ENCODE measurements at regions not wholly inside any gene's neighbourhood (a gene's known extent, or its start where the extent isn't known, plus 50 kb on each side); places are given as distances from the start of the nearest gene placed in this dataset.

DNA sequence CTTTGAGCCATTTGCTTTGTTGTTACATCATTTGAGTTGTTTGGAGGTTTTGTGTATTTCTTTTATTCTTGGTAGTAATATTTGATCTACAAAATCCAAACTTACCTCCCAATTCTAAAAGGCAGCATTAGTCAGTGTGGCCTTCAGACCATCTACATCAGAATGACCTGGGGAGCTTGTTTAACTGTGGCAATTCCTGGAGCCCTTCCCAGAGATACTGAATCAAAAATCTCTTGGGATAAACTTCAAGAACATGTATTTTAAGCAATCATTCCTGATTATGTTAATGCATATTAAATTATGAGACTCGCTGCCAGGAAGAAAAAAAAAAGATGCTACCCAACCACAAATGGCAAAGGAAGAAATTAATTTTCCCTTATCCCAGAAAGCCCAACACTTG is 268.9 kb upstream of the PDE4D start:
- TF ChIP-seq CTCF (conservative IDR thresholded peaks at IDR 0.05; ENCODE audit: low read length): no peak
- no peak for DNase-seq (ENCODE audit: low read depth)
- no peak overlapping the region for H3K4me3 ChIP-seq (ENCODE audit: low read length)

GRCh38 chr5:60161340-60161934 is 267.9 kb upstream of the PDE4D start:
- DNase-seq (ENCODE audit: low read depth): peak; percentile 37
- TF ChIP-seq CTCF (conservative IDR thresholded peaks at IDR 0.05; ENCODE audit: low read length): peak; percentile 77
- H3K4me3 ChIP-seq (ENCODE audit: low read length): no peak overlapping the region

- no peak for DNase-seq (ENCODE audit: low read depth)
- H3K4me3 ChIP-seq (ENCODE audit: low read length): no peak overlapping the region
- no peak for TF ChIP-seq CTCF (conservative IDR thresholded peaks at IDR 0.05; ENCODE audit: low read length)
These were observed 255.6 kb upstream of the PDE4D start for GRCh38 chr5:60149081-60149480.

DNA sequence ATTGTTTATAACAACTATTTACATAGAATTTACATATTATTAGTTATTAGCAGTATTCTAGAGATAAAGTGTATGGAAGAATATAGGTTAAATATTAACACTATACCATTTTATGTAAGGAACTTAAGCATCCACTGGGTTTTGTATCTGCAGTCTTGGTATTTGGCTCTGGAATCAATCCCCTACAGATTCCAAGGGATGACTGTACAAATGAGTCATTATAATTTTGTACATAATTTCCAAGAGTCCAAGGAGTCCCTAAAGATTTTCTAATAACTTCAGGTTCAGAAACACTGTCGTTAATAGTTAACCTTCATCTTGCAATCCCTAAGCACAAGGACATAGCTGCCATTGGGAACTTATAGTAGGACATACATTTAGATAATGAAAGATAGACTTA is 254.8 kb upstream of the PDE4D start:
- peak; percentile 2 for DNase-seq (ENCODE audit: low read depth)
- TF ChIP-seq CTCF (conservative IDR thresholded peaks at IDR 0.05; ENCODE audit: low read length): no peak
- H3K4me3 ChIP-seq (ENCODE audit: low read length): no peak overlapping the region

- no peak for TF ChIP-seq CTCF (conservative IDR thresholded peaks at IDR 0.05; ENCODE audit: low read length)
- H3K4me3 ChIP-seq (ENCODE audit: low read length): no peak overlapping the region
- DNase-seq (ENCODE audit: low read depth): no peak
These were observed 254.3 kb upstream of the PDE4D start for GRCh38 chr5:60147791-60148190.

DNA sequence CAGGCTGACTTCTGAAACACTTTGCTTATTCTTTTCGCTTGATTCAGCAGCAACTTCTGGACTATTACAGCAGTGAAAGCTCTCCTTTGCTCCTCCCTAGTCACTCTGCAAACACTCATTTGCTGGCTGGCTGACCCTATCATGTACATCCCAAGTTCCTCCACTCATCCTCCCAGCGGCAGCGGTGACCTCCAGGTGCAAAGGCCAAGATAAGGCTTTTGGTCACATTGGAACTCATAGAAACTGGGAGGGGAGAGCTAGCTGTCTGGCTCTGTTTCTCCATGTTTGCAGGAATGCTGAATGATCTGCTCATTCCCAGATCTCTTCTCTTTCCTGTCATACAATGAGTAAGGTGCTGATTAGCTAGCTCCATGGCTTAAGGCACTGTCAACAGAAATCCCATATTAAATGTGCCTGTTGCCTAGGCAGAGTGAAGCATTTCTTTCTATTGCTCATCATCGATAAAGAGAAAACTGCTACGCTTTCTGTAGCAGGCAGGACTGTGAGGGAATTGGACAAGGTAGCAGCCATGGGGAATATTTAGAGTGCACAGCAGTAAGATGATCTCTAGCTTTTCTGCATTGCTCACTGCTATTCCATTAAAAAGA is 250.5 kb upstream of the PDE4D start:
- no peak overlapping the region for H3K4me3 ChIP-seq (ENCODE audit: low read length)
- TF ChIP-seq CTCF (conservative IDR thresholded peaks at IDR 0.05; ENCODE audit: low read length): no peak
- no peak for DNase-seq (ENCODE audit: low read depth)

- TF ChIP-seq CTCF (conservative IDR thresholded peaks at IDR 0.05; ENCODE audit: low read length): no peak
- H3K4me3 ChIP-seq (ENCODE audit: low read length): no peak overlapping the region
- DNase-seq (ENCODE audit: low read depth): no peak
These were observed 247.6 kb upstream of the PDE4D start for GRCh38 chr5:60141119-60141518.

All from AG10803 (cell line).